WTC11 (cell line): ENCODE measurements at regions not wholly inside any gene's neighbourhood (a gene's known extent, or its start where the extent isn't known, plus 50 kb on each side); places are given as distances from the start of the nearest gene placed in this dataset.

Experiments
- ATAC-seq: fragments of 200-7000 bp; cut with Tn5 transposase; 2 replicates; pipeline ENCODE4 v1.10.0; 2021; ENCODE audit warnings: mild to moderate bottlenecking, moderate library complexity
- CTCF ChIA-PET: fragments of 300-600 bp; sonication (Branson Sonifier 250); formaldehyde crosslinking; loops from one replicate; lab custom pipeline; 2021; ENCODE audit warnings: antibody characterized with exemption; lab: Charles Lee
- POLR2A ChIA-PET: fragments of 350-600 bp; sonication (Branson Sonifier 250); formaldehyde crosslinking; loops from one replicate; lab custom pipeline; 2021; ENCODE audit warnings: antibody characterized with exemption; lab: Charles Lee
- DNase-seq: peaks from one replicate; pipeline ENCODE4 v3.0.0; 2021; ENCODE audit warnings: low spot score
- H3K27ac Mint-ChIP-seq: 2 replicates; pipeline ENCODE4 v1.8.0; 2021; ENCODE audit warnings: mixed read lengths
- H3K27me3 Mint-ChIP-seq: 2 replicates; pipeline ENCODE4 v1.8.0; 2021; ENCODE audit warnings: low read depth, mild to moderate bottlenecking, moderate library complexity, mixed read lengths
- H3K36me3 Mint-ChIP-seq: 2 replicates; pipeline ENCODE4 v1.8.0; 2021; ENCODE audit warnings: mixed read lengths
- H3K4me1 Mint-ChIP-seq: 2 replicates; pipeline ENCODE4 v1.8.0; 2022; ENCODE audit warnings: mixed read lengths
- H3K4me3 Mint-ChIP-seq: 2 replicates; pipeline ENCODE4 v1.8.0; 2021; ENCODE audit warnings: mild to moderate bottlenecking, moderate library complexity, mixed read lengths
- H3K9me3 Mint-ChIP-seq: 2 replicates; pipeline ENCODE4 v1.8.0; 2021; ENCODE audit warnings: mixed read lengths
- ATF2 ChIP-seq: sonication (generic); formaldehyde crosslinking; IDR thresholded peaks from 2 replicates; pipeline ENCODE4 v1.8.1; 2022; ENCODE audit warnings: low read depth, missing genetic modification reagents, borderline replicate concordance
- ATF3 ChIP-seq: sonication (generic); formaldehyde crosslinking; conservative IDR thresholded peaks from 2 replicates; pipeline ENCODE4 v1.8.1; 2022; ENCODE audit warnings: mild to moderate bottlenecking, missing genetic modification reagents
- E2F5 ChIP-seq: sonication (generic); formaldehyde crosslinking; IDR thresholded peaks from 2 replicates; pipeline ENCODE4 v1.8.1; 2022; ENCODE audit warnings: mild to moderate bottlenecking, moderate library complexity, missing genetic modification reagents
- EMX1 ChIP-seq: fragments of 250-450 bp; sonication (Bioruptor Pico); IDR thresholded peaks from 2 replicates; pipeline ENCODE4 v1.8.0; 2021; ENCODE audit warnings: mild to moderate bottlenecking
- ESRRA ChIP-seq: sonication (generic); formaldehyde crosslinking; IDR thresholded peaks from 2 replicates; pipeline ENCODE4 v1.8.1; 2022; ENCODE audit warnings: mild to moderate bottlenecking, missing genetic modification reagents, borderline replicate concordance
- GRHL2 ChIP-seq: fragments of 250-450 bp; sonication (Bioruptor Pico); IDR thresholded peaks from 2 replicates; pipeline ENCODE4 v1.8.0; 2022; ENCODE audit warnings: mild to moderate bottlenecking, moderate library complexity; ENCODE audit not compliant: insufficient replicate concordance, severe bottlenecking
- GTF2I ChIP-seq: fragments of 250-450 bp; sonication (Bioruptor Pico); conservative IDR thresholded peaks from 2 replicates; pipeline ENCODE4 v1.4.0; 2021; ENCODE audit warnings: mild to moderate bottlenecking
- IRF1 ChIP-seq: sonication (generic); formaldehyde crosslinking; IDR thresholded peaks from 2 replicates; pipeline ENCODE4 v1.8.0; 2023; ENCODE audit warnings: missing genetic modification reagents
- KAT7 ChIP-seq: sonication (generic); formaldehyde crosslinking; IDR thresholded peaks from 2 replicates; pipeline ENCODE4 v1.8.1; 2023; ENCODE audit warnings: missing genetic modification reagents, mild to moderate bottlenecking, borderline replicate concordance
- MYBL2 ChIP-seq: sonication (generic); formaldehyde crosslinking; IDR thresholded peaks from 2 replicates; pipeline ENCODE4 v1.8.1; 2023; ENCODE audit warnings: mild to moderate bottlenecking, moderate library complexity, missing genetic modification reagents
- NFATC4 ChIP-seq: fragments of 250-450 bp; sonication (Bioruptor Pico); IDR thresholded peaks from 2 replicates; pipeline ENCODE4 v1.9.0; 2021; ENCODE audit warnings: mild to moderate bottlenecking
- NR1H2 ChIP-seq: sonication (generic); formaldehyde crosslinking; IDR thresholded peaks from 2 replicates; pipeline ENCODE4 v1.9.0; 2021; ENCODE audit warnings: mild to moderate bottlenecking, moderate library complexity, missing genetic modification reagents
- NR3C1 ChIP-seq: sonication (generic); formaldehyde crosslinking; conservative IDR thresholded peaks from 2 replicates; pipeline ENCODE4 v1.8.1; 2023; ENCODE audit warnings: low read depth, mild to moderate bottlenecking, missing genetic modification reagents
- RORB ChIP-seq: fragments of 250-450 bp; sonication (Bioruptor Pico); IDR thresholded peaks from 2 replicates; pipeline ENCODE4 v1.9.0; 2021; ENCODE audit warnings: mild to moderate bottlenecking
- SOX15 ChIP-seq: fragments of 250-450 bp; sonication (Bioruptor Pico); IDR thresholded peaks from 2 replicates; pipeline ENCODE4 v1.9.0; 2021; ENCODE audit warnings: mild to moderate bottlenecking
- TCF7 ChIP-seq: sonication (generic); formaldehyde crosslinking; IDR thresholded peaks from 2 replicates; pipeline ENCODE4 v1.8.0; 2022; ENCODE audit warnings: mild to moderate bottlenecking, low read depth, missing genetic modification reagents, moderate library complexity
- ZBTB21 ChIP-seq: sonication (generic); formaldehyde crosslinking; IDR thresholded peaks from 2 replicates; pipeline ENCODE4 v1.8.1; 2023; ENCODE audit warnings: mild to moderate bottlenecking, missing genetic modification reagents, borderline replicate concordance
- ZNF121 ChIP-seq: sonication (generic); formaldehyde crosslinking; IDR thresholded peaks from 2 replicates; pipeline ENCODE4 v1.8.0; 2023; ENCODE audit warnings: missing genetic modification reagents
- ZNF232 ChIP-seq: sonication (generic); formaldehyde crosslinking; IDR thresholded peaks from 2 replicates; pipeline ENCODE4 v1.8.0; 2022; ENCODE audit warnings: mild to moderate bottlenecking, missing genetic modification reagents
- ZNF263 ChIP-seq: sonication (generic); formaldehyde crosslinking; IDR thresholded peaks from 2 replicates; pipeline ENCODE4 v1.8.1; 2022; ENCODE audit warnings: low read depth, mild to moderate bottlenecking, moderate library complexity, missing genetic modification reagents
- ZNF423 ChIP-seq: fragments of 250-450 bp; sonication (Bioruptor Pico); IDR thresholded peaks from 2 replicates; pipeline ENCODE4 v2.1.2; 2022; ENCODE audit warnings: mild to moderate bottlenecking, moderate library complexity
- TF ChIP-seq, protein P1 (sequence below): sonication (generic); formaldehyde crosslinking; IDR thresholded peaks from 2 replicates; pipeline ENCODE4 v1.8.0; 2023; ENCODE audit warnings: missing genetic modification reagents, mild to moderate bottlenecking, borderline replicate concordance

DNA sequence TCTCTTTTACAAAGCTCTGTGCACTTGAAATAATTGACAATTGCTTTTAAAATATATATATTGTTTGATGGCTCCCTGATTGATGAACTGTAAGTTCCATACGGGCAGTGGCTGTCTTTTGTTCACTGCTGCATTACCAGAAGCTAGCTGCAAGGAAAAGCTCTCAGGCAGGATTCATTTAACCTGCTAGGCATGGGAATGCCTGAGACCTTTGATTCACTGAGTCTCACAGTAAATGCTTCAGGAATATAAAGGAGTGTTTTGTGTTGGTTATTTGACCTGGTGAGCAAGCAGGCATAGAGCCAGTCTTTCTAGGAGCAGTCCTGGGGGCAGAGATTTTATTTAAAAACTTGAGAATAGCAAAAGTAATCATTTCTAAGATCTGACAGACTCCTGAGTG, 193.2 kb upstream of the ITGA4 start (continued):
- TF ChIP-seq, protein P1, sequence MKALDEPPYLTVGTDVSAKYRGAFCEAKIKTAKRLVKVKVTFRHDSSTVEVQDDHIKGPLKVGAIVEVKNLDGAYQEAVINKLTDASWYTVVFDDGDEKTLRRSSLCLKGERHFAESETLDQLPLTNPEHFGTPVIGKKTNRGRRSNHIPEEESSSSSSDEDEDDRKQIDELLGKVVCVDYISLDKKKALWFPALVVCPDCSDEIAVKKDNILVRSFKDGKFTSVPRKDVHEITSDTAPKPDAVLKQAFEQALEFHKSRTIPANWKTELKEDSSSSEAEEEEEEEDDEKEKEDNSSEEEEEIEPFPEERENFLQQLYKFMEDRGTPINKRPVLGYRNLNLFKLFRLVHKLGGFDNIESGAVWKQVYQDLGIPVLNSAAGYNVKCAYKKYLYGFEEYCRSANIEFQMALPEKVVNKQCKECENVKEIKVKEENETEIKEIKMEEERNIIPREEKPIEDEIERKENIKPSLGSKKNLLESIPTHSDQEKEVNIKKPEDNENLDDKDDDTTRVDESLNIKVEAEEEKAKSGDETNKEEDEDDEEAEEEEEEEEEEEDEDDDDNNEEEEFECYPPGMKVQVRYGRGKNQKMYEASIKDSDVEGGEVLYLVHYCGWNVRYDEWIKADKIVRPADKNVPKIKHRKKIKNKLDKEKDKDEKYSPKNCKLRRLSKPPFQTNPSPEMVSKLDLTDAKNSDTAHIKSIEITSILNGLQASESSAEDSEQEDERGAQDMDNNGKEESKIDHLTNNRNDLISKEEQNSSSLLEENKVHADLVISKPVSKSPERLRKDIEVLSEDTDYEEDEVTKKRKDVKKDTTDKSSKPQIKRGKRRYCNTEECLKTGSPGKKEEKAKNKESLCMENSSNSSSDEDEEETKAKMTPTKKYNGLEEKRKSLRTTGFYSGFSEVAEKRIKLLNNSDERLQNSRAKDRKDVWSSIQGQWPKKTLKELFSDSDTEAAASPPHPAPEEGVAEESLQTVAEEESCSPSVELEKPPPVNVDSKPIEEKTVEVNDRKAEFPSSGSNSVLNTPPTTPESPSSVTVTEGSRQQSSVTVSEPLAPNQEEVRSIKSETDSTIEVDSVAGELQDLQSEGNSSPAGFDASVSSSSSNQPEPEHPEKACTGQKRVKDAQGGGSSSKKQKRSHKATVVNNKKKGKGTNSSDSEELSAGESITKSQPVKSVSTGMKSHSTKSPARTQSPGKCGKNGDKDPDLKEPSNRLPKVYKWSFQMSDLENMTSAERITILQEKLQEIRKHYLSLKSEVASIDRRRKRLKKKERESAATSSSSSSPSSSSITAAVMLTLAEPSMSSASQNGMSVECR = no peak
- TF ChIP-seq ESRRA = no peak
- no peak for TF ChIP-seq NR3C1 (CRISPR knock-in tag)
- no peak for TF ChIP-seq ZNF263
- no peak for TF ChIP-seq MYBL2 (CRISPR knock-in tag)
- no peak for TF ChIP-seq NFATC4 (CRISPR knock-in tag)
- no peak for TF ChIP-seq RORB

- Mint-ChIP-seq H3K9me3 (no peaks in the 10 kb centered on the region), H3K4me1 (peaks cover 22% of the 10 kb centered on the region), H3K4me3 (no peak overlapping the region), H3K27me3 (no peaks in the 10 kb centered on the region), H3K36me3 (no peaks in the 10 kb centered on the region), H3K27ac (no peak overlapping the region)
- DNase-seq = no peak
- POLR2A ChIA-PET = no interaction called here
- no peak for ATAC-seq
- TF ChIP-seq ATF3 (CRISPR knock-in tag) = no peak
- TF ChIP-seq ZNF121 (CRISPR knock-in tag) = no peak
- TF ChIP-seq GTF2I (CRISPR knock-in tag) = no peak
- TF ChIP-seq GRHL2 (CRISPR knock-in tag) = no peak
- no peak for TF ChIP-seq ZNF423 (CRISPR knock-in tag)
- TF ChIP-seq ZBTB21 (CRISPR knock-in tag) = no peak
- TF ChIP-seq EMX1 (CRISPR knock-in tag) = no peak
- TF ChIP-seq IRF1 = no peak
- TF ChIP-seq KAT7 (CRISPR knock-in tag) = no peak
- TF ChIP-seq ZNF232 = no peak
- no peak for TF ChIP-seq SOX15 (CRISPR knock-in tag)
- no peak for TF ChIP-seq TCF7 (CRISPR knock-in tag)
- no peak for TF ChIP-seq E2F5
- no peak for TF ChIP-seq NR1H2
- no peak for TF ChIP-seq ATF2 (CRISPR knock-in tag)
- CTCF ChIA-PET = interaction anchor here (1.3 kb wide), 1 partner anchor 202 kb away, joined by 3 read pairs; no protein-coding TSS in a partner anchor
Measured at GRCh38 chr2:181264441-181264840, 192.7 kb upstream of the ITGA4 start.
